ENCODE measurements at regions not wholly inside any gene's neighbourhood (a gene's known extent, or its start where the extent isn't known, plus 50 kb on each side); places are given as distances from the start of the nearest gene placed in this dataset.
A peak's percentile ranks its signal among the peaks of the same experiment; 100 is the strongest.

- ATAC-seq (no peak), DNase-seq (no peak)
- H3K27ac Mint-ChIP-seq: no peak overlapping the region
- ChIA-PET POLR2A (no interaction called here), CTCF (interaction anchor here (0.7 to 1.4 kb wide), 2 partner anchors 31 to 323 kb away, joined by 3 to 4 read pairs; no protein-coding TSS in a partner anchor)
- H3K9me3 Mint-ChIP-seq: no peaks in the 10 kb centered on the region
- peaks cover 10% of the 10 kb centered on the region for H3K4me1 Mint-ChIP-seq (ENCODE audit: low read depth)
- H3K27me3 Mint-ChIP-seq: no peaks in the 10 kb centered on the region
- intact Hi-C loops (cut with micrococcal nuclease): no loop called here
- no peak for TF ChIP-seq CTCF (IDR thresholded peaks at IDR 0.05)
- H3K4me3 Mint-ChIP-seq: no peak overlapping the region
- H3K36me3 Mint-ChIP-seq (ENCODE audit: low read depth): no peaks in the 10 kb centered on the region
Measured at GRCh38 chr6:53203483-53203882, 54.8 kb upstream of the GCM1 start.

- Mint-ChIP-seq H3K9me3 (no peaks in the 10 kb centered on the region), H3K4me1 (ENCODE audit: low read depth) (peaks cover 10% of the 10 kb centered on the region), H3K36me3 (ENCODE audit: low read depth) (no peaks in the 10 kb centered on the region), H3K27ac (no peak overlapping the region), H3K4me3 (no peak overlapping the region), H3K27me3 (no peaks in the 10 kb centered on the region)
- ChIA-PET CTCF (interaction anchor here (1.0 to 1.4 kb wide), 3 partner anchors 26 to 151 kb away, joined by 3 to 4 read pairs (median 3); no protein-coding TSS in a partner anchor), POLR2A (no interaction called here)
- ATAC-seq: no peak
- DNase-seq: no peak
- intact Hi-C loops (cut with micrococcal nuclease): no loop called here
- TF ChIP-seq CTCF (IDR thresholded peaks at IDR 0.05): no peak
Measured at GRCh38 chr6:53202052-53202451, 53.4 kb upstream of the GCM1 start.

- no peak for DNase-seq
- Mint-ChIP-seq H3K36me3 (ENCODE audit: low read depth) (no peaks in the 10 kb centered on the region), H3K27me3 (no peaks in the 10 kb centered on the region), H3K4me1 (ENCODE audit: low read depth) (peaks cover 10% of the 10 kb centered on the region), H3K27ac (peak overlapping the region; percentile 18), H3K4me3 (no peak overlapping the region), H3K9me3 (no peaks in the 10 kb centered on the region)
- intact Hi-C loops (cut with micrococcal nuclease): no loop called here
- POLR2A ChIA-PET: interaction anchor here (0.7 kb wide), 1 partner anchor 69 kb away, joined by 3 read pairs; no protein-coding TSS in a partner anchor
- TF ChIP-seq CTCF (IDR thresholded peaks at IDR 0.05): no peak
- CTCF ChIA-PET: interaction anchor here (1.0 kb wide), 2 partner anchors 27 to 210 kb away, joined by 3 read pairs; no protein-coding TSS in a partner anchor
- peak; percentile 24 for ATAC-seq
Measured at GRCh38 chr6:53201270-53201669, 52.6 kb upstream of the GCM1 start.

GRCh38 chr6:53199765-53200164 lies 51.1 kb upstream of the GCM1 start:
- ChIA-PET CTCF (no interaction called here), POLR2A (no interaction called here)
- intact Hi-C loops (cut with micrococcal nuclease): no loop called here
- Mint-ChIP-seq H3K9me3 (no peaks in the 10 kb centered on the region), H3K27ac (no peak overlapping the region), H3K4me3 (no peak overlapping the region), H3K36me3 (ENCODE audit: low read depth) (no peaks in the 10 kb centered on the region), H3K4me1 (ENCODE audit: low read depth) (peaks cover 10% of the 10 kb centered on the region), H3K27me3 (no peaks in the 10 kb centered on the region)
- TF ChIP-seq CTCF (IDR thresholded peaks at IDR 0.05): no peak
- ATAC-seq (no peak), DNase-seq (no peak)

GRCh38 chr6:53199156-53199555 lies 50.5 kb upstream of the GCM1 start:
- Mint-ChIP-seq H3K4me1 (ENCODE audit: low read depth) (peaks cover 10% of the 10 kb centered on the region), H3K27ac (no peak overlapping the region), H3K9me3 (no peaks in the 10 kb centered on the region), H3K27me3 (no peaks in the 10 kb centered on the region), H3K36me3 (ENCODE audit: low read depth) (no peaks in the 10 kb centered on the region), H3K4me3 (no peak overlapping the region)
- DNase-seq (no peak), ATAC-seq (no peak)
- CTCF ChIA-PET: no interaction called here
- intact Hi-C loops (cut with micrococcal nuclease): no loop called here
- POLR2A ChIA-PET: no interaction called here
- TF ChIP-seq CTCF (IDR thresholded peaks at IDR 0.05): no peak

All from activated CD8-positive, alpha-beta T cell treated with anti-CD3 and anti-CD28 coated beads for 36 hours (primary cell).